ENCODE measurements at regions not wholly inside any gene's neighbourhood (a gene's known extent, or its start where the extent isn't known, plus 50 kb on each side); places are given as distances from the start of the nearest gene placed in this dataset.

GRCh38 chr21:24007592-24007991, 1599.7 kb downstream of the MRPL39 start:
- TF ChIP-seq CTCF (IDR thresholded peaks at IDR 0.05; ENCODE audit: low read depth, low read length, missing input control) (no peak), JUND (IDR thresholded peaks at IDR 0.05) (no peak)
